Gastroesophageal sphincter (tissue), 4 donors: ENCODE measurements at regions not wholly inside any gene's neighbourhood (a gene's known extent, or its start where the extent isn't known, plus 50 kb on each side); places are given as distances from the start of the nearest gene placed in this dataset.

Experiments used
- ATAC-seq: fragments of 150-250 bp; one replicate; pipeline ENCODE4 v1.9.1; 2016; ENCODE audit warnings: mild to moderate bottlenecking, moderate library complexity
- H3K27ac ChIP-seq, 4 donors: fragments of 200-600 bp; sonication (generic) in 3 of 4; 1 replicate in 3 of 4; 2 replicates in 1 of 4; pipeline ENCODE4 v1.5.1; 2016 to 2019
- H3K27me3 ChIP-seq: fragments of 200-600 bp; sonication (generic); one replicate; pipeline ENCODE4 v1.5.1; 2019
- H3K36me3 ChIP-seq, 2 donors: fragments of 200-600 bp; sonication (generic); one replicate each; pipeline ENCODE4 v1.5.1; 2019; ENCODE audit warnings: control low read depth in 1 of 2
- H3K4me1 ChIP-seq, 3 donors: fragments of 200-600 bp; sonication (generic); 1 replicate in 2 of 3; 2 replicates in 1 of 3; pipeline ENCODE4 v1.5.1; 2016 to 2019; ENCODE audit warnings: control low read depth in 2 of 3
- H3K4me3 ChIP-seq, 2 donors: fragments of 200-600 bp; sonication (generic); one replicate each; pipeline ENCODE4 v1.5.1; 2019; ENCODE audit warnings: mild to moderate bottlenecking in 1 of 2, moderate library complexity in 1 of 2
- H3K9me3 ChIP-seq, 3 donors: fragments of 200-600 bp; sonication (generic); one replicate each; pipeline ENCODE4 v1.5.1; 2017 to 2019; ENCODE audit warnings: control low read depth in 2 of 3
- EP300 ChIP-seq: sonication (generic); formaldehyde crosslinking; IDR thresholded peaks from one replicate; pipeline ENCODE4 v1.6.1; 2017; ENCODE audit warnings: antibody characterized with exemption, mild to moderate bottlenecking
- POLR2A ChIP-seq, 2 donors: fragments of 450-650 bp; IDR thresholded peaks; one replicate each; pipeline ENCODE4 v1.6.1; 2017; ENCODE audit warnings: antibody characterized with exemption in 2 of 2, mild to moderate bottlenecking in 2 of 2, moderate library complexity in 1 of 2
- POLR2AphosphoS5 ChIP-seq: sonication (generic); formaldehyde crosslinking; IDR thresholded peaks from one replicate; pipeline ENCODE4 v1.6.1; 2017; ENCODE audit warnings: antibody characterized with exemption
- WGBS, 2 donors: methylation state at CpG; one replicate each; pipeline ENCODE4 v1.1.5; 2018; ENCODE audit warnings: low coverage in 1 of 2; 5-methylcytosine and 5-hydroxymethylcytosine counted together
- TF ChIP-seq, protein P1 (sequence below), 4 experiments: fragments of 200-600 bp in 2 of 4; fragments of 450-650 bp in 2 of 4; sonication (generic) in 1 of 4; IDR thresholded peaks; one replicate each; pipeline ENCODE4 v1.5.1; 2017 to 2019; ENCODE audit warnings: antibody characterized with exemption in 4 of 4, mild to moderate bottlenecking in 2 of 4, moderate library complexity in 2 of 4

DNA sequence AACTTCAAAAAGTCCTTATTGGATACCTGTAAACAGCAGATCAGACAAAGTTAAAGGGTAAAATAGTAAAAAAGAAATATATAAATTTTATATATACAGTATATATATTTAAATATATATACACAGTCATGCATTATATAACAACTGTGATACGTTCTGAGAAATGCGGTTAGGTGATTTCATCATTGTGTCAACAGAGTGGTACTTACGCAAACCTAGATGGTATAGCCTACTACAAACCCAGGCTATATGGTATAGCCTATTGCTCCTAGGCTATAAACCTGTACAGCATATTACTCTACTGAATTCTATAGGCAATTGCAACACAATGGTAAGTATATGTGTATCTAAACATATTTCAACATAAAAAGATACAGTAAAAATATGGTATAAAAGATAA, 222.7 kb downstream of the NUF2 start:
- 96 to 97% methylated on average over 3 of the region's 3 CpGs for WGBS, 2 donors
- TF ChIP-seq POLR2AphosphoS5 (no peak), POLR2A (IDR thresholded peaks at IDR 0.05) (no peak), EP300 (no peak)
- TF ChIP-seq, protein P1, sequence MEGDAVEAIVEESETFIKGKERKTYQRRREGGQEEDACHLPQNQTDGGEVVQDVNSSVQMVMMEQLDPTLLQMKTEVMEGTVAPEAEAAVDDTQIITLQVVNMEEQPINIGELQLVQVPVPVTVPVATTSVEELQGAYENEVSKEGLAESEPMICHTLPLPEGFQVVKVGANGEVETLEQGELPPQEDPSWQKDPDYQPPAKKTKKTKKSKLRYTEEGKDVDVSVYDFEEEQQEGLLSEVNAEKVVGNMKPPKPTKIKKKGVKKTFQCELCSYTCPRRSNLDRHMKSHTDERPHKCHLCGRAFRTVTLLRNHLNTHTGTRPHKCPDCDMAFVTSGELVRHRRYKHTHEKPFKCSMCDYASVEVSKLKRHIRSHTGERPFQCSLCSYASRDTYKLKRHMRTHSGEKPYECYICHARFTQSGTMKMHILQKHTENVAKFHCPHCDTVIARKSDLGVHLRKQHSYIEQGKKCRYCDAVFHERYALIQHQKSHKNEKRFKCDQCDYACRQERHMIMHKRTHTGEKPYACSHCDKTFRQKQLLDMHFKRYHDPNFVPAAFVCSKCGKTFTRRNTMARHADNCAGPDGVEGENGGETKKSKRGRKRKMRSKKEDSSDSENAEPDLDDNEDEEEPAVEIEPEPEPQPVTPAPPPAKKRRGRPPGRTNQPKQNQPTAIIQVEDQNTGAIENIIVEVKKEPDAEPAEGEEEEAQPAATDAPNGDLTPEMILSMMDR (IDR thresholded peaks at IDR 0.05), result no peak

DNA sequence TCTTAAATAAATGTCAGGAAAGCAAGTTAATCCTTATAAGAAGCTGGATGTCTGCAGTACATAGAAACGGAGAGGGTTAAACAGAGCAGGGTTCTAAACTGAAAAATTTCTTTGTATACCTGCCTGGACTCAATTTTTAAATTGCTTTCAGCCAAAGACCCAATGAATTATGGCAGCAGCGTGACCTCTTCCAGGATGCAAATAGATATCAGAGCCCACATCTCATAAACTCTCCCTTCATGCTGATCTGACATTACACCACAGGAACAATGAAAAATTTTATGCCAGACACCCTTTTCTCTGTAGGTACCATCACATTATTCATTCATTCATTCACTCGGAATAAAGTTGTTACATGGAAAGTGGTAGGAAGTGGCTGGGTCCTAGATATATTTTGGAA, 236.4 kb downstream of the NUF2 start:
- no peaks in the 10 kb centered on the region for H3K27me3 ChIP-seq
- no peak for ATAC-seq
- H3K4me1 ChIP-seq, result no peaks in the 10 kb centered on the region
- H3K36me3 ChIP-seq, result no peaks in the 10 kb centered on the region
- 82 to 93% methylated on average over 3 of the region's 3 CpGs for WGBS, 2 donors
- TF ChIP-seq POLR2A (IDR thresholded peaks at IDR 0.05) (no peak), EP300 (no peak), POLR2AphosphoS5 (no peak)
- no peak overlapping the region for H3K27ac ChIP-seq
- no peaks in the 10 kb centered on the region for H3K9me3 ChIP-seq
- H3K4me3 ChIP-seq, result no peak overlapping the region

More for the DNA sequence above, 222.7 kb downstream of the NUF2 start:
- ATAC-seq, result no peak
- no peaks in the 10 kb centered on the region for H3K9me3 ChIP-seq
- H3K27ac ChIP-seq, result no peak overlapping the region
- H3K4me1 ChIP-seq, result no peaks in the 10 kb centered on the region
- no peak overlapping the region for H3K4me3 ChIP-seq
- H3K27me3 ChIP-seq, result no peaks in the 10 kb centered on the region
- H3K36me3 ChIP-seq, result no peaks in the 10 kb centered on the region

DNA sequence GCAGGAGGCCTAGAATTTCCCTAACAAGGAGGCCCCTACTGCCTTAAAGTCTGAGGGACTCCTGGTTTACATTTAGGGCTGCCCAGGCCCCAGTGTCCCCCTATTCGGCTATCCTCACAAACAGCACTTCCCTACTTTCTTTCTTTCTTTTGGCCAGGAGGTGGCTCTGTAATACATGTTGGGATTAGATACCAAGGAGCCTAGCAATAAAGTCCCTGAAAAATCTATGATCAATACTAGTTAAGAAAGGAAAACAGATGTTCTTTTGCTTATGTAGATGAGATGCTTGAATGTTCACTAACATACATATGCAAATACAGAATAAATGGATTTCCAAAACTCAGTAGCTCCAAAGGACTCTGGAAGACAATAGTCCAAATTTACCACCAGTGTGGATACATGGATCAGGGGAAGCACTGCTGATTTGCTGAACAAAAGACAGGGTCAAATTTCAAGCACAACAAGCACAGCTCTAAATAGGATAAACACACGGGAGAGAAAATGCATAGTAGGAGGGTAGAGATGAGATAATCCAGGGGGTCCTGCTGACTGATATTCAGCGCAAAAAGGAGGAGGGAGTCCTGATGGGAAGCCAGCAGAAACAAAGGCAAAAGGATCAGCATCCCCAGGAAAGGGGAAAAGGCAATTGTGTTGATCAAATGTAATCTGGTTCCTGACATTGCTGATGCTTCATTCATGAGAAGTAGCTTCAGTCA, 240.0 kb downstream of the NUF2 start:
- Histone ChIP-seq H3K9me3 (no peaks in the 10 kb centered on the region), H3K36me3 (no peaks in the 10 kb centered on the region), H3K27ac (no peak overlapping the region), H3K27me3 (no peaks in the 10 kb centered on the region), H3K4me3 (no peak overlapping the region), H3K4me1 (no peaks in the 10 kb centered on the region)
- WGBS, 2 donors, result 43 to 68% methylated on average over 2 to 3 of the region's 3 CpGs
- TF ChIP-seq POLR2AphosphoS5 (no peak), EP300 (no peak), POLR2A (IDR thresholded peaks at IDR 0.05) (no peak)
- TF ChIP-seq, protein P1 (IDR thresholded peaks at IDR 0.05), result peak in 3 of 4 experiments; percentile 17 to 46 (median 19)
- ATAC-seq, result no peak

DNA sequence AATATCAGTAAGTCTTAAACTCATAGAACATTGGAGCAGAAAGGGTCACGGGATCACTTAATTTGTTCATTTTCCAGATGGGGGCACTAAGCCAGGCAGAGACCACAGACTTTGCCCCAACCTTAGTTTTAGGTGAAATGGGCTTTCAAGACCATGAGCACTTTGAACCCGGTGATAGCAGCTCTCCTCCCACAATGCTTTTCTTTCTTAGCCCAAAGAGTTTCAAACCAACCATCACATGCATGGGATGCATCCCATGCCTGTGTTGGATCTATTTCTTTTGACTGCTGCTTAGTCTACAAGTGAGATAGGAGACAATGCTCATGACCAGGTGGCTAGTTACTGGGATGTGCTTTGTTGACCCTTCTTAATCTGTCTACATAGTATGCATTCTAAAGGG, 240.6 kb downstream of the NUF2 start:
- Histone ChIP-seq H3K4me1 (no peaks in the 10 kb centered on the region), H3K27ac (no peak overlapping the region), H3K36me3 (no peaks in the 10 kb centered on the region), H3K4me3 (no peak overlapping the region), H3K9me3 (no peaks in the 10 kb centered on the region), H3K27me3 (no peaks in the 10 kb centered on the region)
- TF ChIP-seq POLR2AphosphoS5, result no peak
- no peak for TF ChIP-seq EP300
- TF ChIP-seq, protein P1 (IDR thresholded peaks at IDR 0.05), result no peak
- TF ChIP-seq POLR2A (IDR thresholded peaks at IDR 0.05), result no peak
- 77 to 92% methylated on average over 2 of the region's 2 CpGs for WGBS, 2 donors
- no peak for ATAC-seq

DNA sequence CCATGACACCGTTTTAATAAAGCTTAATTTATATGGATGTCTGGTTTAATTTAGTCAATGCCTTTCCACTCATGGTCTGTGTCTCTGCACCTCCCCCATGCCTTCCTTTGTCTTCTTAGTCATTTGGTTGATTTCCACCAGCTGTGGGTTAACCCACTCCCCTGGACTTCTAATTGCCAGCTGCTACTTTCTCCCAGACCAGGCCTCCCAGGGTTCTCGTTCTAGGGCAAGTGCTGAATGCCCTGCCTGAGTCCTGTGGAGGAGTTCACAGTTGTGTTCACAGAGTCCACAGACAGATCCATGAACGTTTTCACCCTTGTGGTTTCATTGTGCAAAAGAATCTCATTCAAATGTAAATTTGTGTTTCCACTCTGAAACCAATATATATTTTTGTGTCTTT, 243.4 kb downstream of the NUF2 start:
- Histone ChIP-seq H3K4me3 (no peak overlapping the region), H3K4me1 (no peaks in the 10 kb centered on the region), H3K27ac (no peak overlapping the region), H3K9me3 (no peaks in the 10 kb centered on the region), H3K36me3 (no peaks in the 10 kb centered on the region), H3K27me3 (no peaks in the 10 kb centered on the region)
- ATAC-seq, result no peak
- no peak for TF ChIP-seq EP300
- TF ChIP-seq, protein P1 (IDR thresholded peaks at IDR 0.05), result no peak
- 67 to 70% methylated on average over 2 to 3 of the region's 3 CpGs for WGBS, 2 donors
